SK-N-SH treated with all-trans-retinoic acid at 6 μM for 48 hours (cell line): ENCODE measurements at regions not wholly inside any gene's neighbourhood (a gene's known extent, or its start where the extent isn't known, plus 50 kb on each side); places are given as distances from the start of the nearest gene placed in this dataset.

Source experiments
- ATAC-seq: fragments of 200-7000 bp; cut with Tn5 transposase; 3 replicates; pipeline ENCODE4 v1.9.1; 2020; ENCODE audit warnings: mild to moderate bottlenecking, moderate library complexity
- ARNTL ChIP-seq: fragments of 450-650 bp; formaldehyde crosslinking; IDR thresholded peaks from 2 replicates; pipeline ENCODE4 v1.5.0; 2020; ENCODE audit warnings: low read depth, mild to moderate bottlenecking, moderate library complexity, borderline replicate concordance
- BACH2 ChIP-seq: fragments of 250-450 bp; sonication (Bioruptor Pico); IDR thresholded peaks from 2 replicates; pipeline ENCODE4 v1.9.0; 2021; ENCODE audit warnings: mild to moderate bottlenecking, borderline replicate concordance
- CSDC2 ChIP-seq: fragments of 250-450 bp; sonication (Bioruptor Pico); IDR thresholded peaks from 2 replicates; pipeline ENCODE4 v1.5.0; 2020; ENCODE audit warnings: mild to moderate bottlenecking, moderate library complexity
- ESRRG ChIP-seq: fragments of 250-450 bp; sonication (Bioruptor Pico); IDR thresholded peaks from 2 replicates; pipeline ENCODE4 v1.6.1; 2021; ENCODE audit warnings: mild to moderate bottlenecking
- GLIS3 ChIP-seq: fragments of 250-450 bp; sonication (Bioruptor Pico); IDR thresholded peaks from 2 replicates; pipeline ENCODE4 v1.5.0; 2020; ENCODE audit warnings: mild to moderate bottlenecking, moderate library complexity
- ISL1 ChIP-seq: fragments of 250-450 bp; sonication (Bioruptor Pico); IDR thresholded peaks from 2 replicates; pipeline ENCODE4 v2.1.2; 2022; ENCODE audit warnings: mild to moderate bottlenecking, moderate library complexity
- OSR1 ChIP-seq: fragments of 250-450 bp; sonication (Bioruptor Pico); IDR thresholded peaks from 2 replicates; pipeline ENCODE4 v1.8.0; 2022; ENCODE audit warnings: moderate library complexity, mild to moderate bottlenecking, inconsistent platforms
- PPARA ChIP-seq: fragments of 250-450 bp; sonication (Bioruptor Pico); IDR thresholded peaks from 2 replicates; pipeline ENCODE4 v1.5.0; 2020; ENCODE audit warnings: mild to moderate bottlenecking, borderline replicate concordance
- RARB ChIP-seq: fragments of 250-450 bp; sonication (Bioruptor Pico); IDR thresholded peaks from 2 replicates; pipeline ENCODE4 v1.8.0; 2021; ENCODE audit warnings: mild to moderate bottlenecking, moderate library complexity
- SNAI2 ChIP-seq: fragments of 250-450 bp; sonication (Bioruptor Pico); IDR thresholded peaks from 2 replicates; pipeline ENCODE4 v1.5.0; 2020; ENCODE audit warnings: mild to moderate bottlenecking, moderate library complexity
- TCF4 ChIP-seq: fragments of 250-450 bp; sonication (Bioruptor Pico); IDR thresholded peaks from 2 replicates; pipeline ENCODE4 v1.8.0; 2021; ENCODE audit warnings: mild to moderate bottlenecking, moderate library complexity, borderline replicate concordance
- TOX ChIP-seq: fragments of 250-450 bp; sonication (Bioruptor Pico); IDR thresholded peaks from 2 replicates; pipeline ENCODE4 v1.8.0; 2021; ENCODE audit warnings: mild to moderate bottlenecking, moderate library complexity, borderline replicate concordance
- ZC3H10 ChIP-seq: fragments of 250-450 bp; sonication (Bioruptor Pico); IDR thresholded peaks from 2 replicates; pipeline ENCODE4 v1.5.1; 2021; ENCODE audit warnings: mild to moderate bottlenecking, moderate library complexity
- ZFP3 ChIP-seq: fragments of 250-450 bp; sonication (Bioruptor Pico); IDR thresholded peaks from 2 replicates; pipeline ENCODE4 v1.5.0; 2020; ENCODE audit warnings: mild to moderate bottlenecking, moderate library complexity
- ZFP30 ChIP-seq: fragments of 450-650 bp; formaldehyde crosslinking; IDR thresholded peaks from 2 replicates; pipeline ENCODE4 v1.5.0; 2022; ENCODE audit warnings: mild to moderate bottlenecking, moderate library complexity
- ZNF565 ChIP-seq: fragments of 450-650 bp; formaldehyde crosslinking; conservative IDR thresholded peaks from 2 replicates; pipeline ENCODE4 v1.5.0; 2020; ENCODE audit warnings: low read depth, mild to moderate bottlenecking, moderate library complexity
- ZNF70 ChIP-seq: fragments of 450-650 bp; formaldehyde crosslinking; IDR thresholded peaks from 2 replicates; pipeline ENCODE4 v1.5.0; 2020; ENCODE audit warnings: mild to moderate bottlenecking, moderate library complexity
- ZNF8 ChIP-seq: fragments of 450-650 bp; formaldehyde crosslinking; IDR thresholded peaks from 2 replicates; pipeline ENCODE4 v1.5.0; 2020; ENCODE audit warnings: mild to moderate bottlenecking, moderate library complexity
- TF ChIP-seq, protein P1 (sequence below): fragments of 250-450 bp; sonication (Bioruptor Pico); IDR thresholded peaks from 2 replicates; pipeline ENCODE4 v1.5.0; 2020; ENCODE audit warnings: mild to moderate bottlenecking, moderate library complexity
- TF ChIP-seq, protein P2 (sequence below): fragments of 250-450 bp; sonication (Bioruptor Pico); IDR thresholded peaks from 2 replicates; pipeline ENCODE4 v1.8.0; 2021; ENCODE audit warnings: low read depth, mild to moderate bottlenecking, moderate library complexity, borderline replicate concordance
- TF ChIP-seq, protein P3 (sequence below): fragments of 250-450 bp; sonication (Bioruptor Pico); IDR thresholded peaks from 2 replicates; pipeline ENCODE4 v1.5.1; 2020; ENCODE audit warnings: low read depth, mild to moderate bottlenecking, moderate library complexity
- TF ChIP-seq, protein P4 (sequence below): fragments of 250-450 bp; sonication (Bioruptor Pico); IDR thresholded peaks from 2 replicates; pipeline ENCODE4 v1.5.1; 2021; ENCODE audit warnings: mild to moderate bottlenecking, moderate library complexity
- TF ChIP-seq, protein P5 (sequence below): fragments of 250-450 bp; sonication (Bioruptor Pico); IDR thresholded peaks from 2 replicates; pipeline ENCODE4 v1.8.0; 2020; ENCODE audit warnings: mild to moderate bottlenecking, moderate library complexity, borderline replicate concordance

DNA sequence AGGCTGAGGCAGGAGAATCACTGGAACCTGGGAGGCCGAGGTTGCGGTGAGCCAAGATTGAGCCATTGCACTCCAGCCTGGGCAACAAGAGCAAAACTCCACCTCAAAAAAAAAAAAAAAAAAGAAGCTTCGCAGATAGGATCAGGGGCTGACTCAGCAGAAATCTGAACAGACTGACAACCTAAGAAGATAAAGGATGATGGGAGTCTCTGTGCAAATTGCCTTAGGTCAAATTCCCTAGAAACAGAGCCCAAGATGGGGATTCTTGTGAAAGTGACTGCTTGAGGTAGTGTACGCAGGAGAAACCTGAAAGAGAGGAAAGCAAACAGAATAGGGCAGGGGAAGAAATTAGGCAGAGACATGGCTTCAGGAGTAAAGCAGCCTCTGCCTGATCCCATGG is 160.8 kb upstream of the LRIG1 start:
- no peak for ATAC-seq
- TF ChIP-seq ARNTL (CRISPR knock-in tag) (no peak), OSR1 (no peak), ZNF565 (CRISPR knock-in tag) (no peak), ISL1 (CRISPR knock-in tag) (no peak), ZFP3 (CRISPR knock-in tag) (no peak), ZFP30 (CRISPR knock-in tag) (no peak), SNAI2 (CRISPR knock-in tag) (no peak), ZC3H10 (CRISPR knock-in tag) (no peak), ZNF70 (CRISPR knock-in tag) (no peak), CSDC2 (CRISPR knock-in tag) (no peak), RARB (no peak), GLIS3 (CRISPR knock-in tag) (no peak), ESRRG (CRISPR knock-in tag) (no peak)
- TF ChIP-seq, protein P1, sequence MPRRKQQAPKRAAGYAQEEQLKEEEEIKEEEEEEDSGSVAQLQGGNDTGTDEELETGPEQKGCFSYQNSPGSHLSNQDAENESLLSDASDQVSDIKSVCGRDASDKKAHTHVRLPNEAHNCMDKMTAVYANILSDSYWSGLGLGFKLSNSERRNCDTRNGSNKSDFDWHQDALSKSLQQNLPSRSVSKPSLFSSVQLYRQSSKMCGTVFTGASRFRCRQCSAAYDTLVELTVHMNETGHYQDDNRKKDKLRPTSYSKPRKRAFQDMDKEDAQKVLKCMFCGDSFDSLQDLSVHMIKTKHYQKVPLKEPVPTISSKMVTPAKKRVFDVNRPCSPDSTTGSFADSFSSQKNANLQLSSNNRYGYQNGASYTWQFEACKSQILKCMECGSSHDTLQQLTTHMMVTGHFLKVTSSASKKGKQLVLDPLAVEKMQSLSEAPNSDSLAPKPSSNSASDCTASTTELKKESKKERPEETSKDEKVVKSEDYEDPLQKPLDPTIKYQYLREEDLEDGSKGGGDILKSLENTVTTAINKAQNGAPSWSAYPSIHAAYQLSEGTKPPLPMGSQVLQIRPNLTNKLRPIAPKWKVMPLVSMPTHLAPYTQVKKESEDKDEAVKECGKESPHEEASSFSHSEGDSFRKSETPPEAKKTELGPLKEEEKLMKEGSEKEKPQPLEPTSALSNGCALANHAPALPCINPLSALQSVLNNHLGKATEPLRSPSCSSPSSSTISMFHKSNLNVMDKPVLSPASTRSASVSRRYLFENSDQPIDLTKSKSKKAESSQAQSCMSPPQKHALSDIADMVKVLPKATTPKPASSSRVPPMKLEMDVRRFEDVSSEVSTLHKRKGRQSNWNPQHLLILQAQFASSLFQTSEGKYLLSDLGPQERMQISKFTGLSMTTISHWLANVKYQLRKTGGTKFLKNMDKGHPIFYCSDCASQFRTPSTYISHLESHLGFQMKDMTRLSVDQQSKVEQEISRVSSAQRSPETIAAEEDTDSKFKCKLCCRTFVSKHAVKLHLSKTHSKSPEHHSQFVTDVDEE (CRISPR knock-in tag): no peak
- TF ChIP-seq, protein P2, sequence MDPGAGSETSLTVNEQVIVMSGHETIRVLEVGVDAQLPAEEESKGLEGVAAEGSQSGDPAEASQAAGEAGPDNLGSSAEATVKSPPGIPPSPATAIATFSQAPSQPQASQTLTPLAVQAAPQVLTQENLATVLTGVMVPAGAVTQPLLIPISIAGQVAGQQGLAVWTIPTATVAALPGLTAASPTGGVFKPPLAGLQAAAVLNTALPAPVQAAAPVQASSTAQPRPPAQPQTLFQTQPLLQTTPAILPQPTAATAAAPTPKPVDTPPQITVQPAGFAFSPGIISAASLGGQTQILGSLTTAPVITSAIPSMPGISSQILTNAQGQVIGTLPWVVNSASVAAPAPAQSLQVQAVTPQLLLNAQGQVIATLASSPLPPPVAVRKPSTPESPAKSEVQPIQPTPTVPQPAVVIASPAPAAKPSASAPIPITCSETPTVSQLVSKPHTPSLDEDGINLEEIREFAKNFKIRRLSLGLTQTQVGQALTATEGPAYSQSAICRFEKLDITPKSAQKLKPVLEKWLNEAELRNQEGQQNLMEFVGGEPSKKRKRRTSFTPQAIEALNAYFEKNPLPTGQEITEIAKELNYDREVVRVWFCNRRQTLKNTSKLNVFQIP: no peak
- TF ChIP-seq, protein P3, sequence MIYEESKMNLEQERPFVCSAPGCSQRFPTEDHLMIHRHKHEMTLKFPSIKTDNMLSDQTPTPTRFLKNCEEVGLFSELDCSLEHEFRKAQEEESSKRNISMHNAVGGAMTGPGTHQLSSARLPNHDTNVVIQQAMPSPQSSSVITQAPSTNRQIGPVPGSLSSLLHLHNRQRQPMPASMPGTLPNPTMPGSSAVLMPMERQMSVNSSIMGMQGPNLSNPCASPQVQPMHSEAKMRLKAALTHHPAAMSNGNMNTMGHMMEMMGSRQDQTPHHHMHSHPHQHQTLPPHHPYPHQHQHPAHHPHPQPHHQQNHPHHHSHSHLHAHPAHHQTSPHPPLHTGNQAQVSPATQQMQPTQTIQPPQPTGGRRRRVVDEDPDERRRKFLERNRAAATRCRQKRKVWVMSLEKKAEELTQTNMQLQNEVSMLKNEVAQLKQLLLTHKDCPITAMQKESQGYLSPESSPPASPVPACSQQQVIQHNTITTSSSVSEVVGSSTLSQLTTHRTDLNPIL (CRISPR knock-in tag): no peak

DNA sequence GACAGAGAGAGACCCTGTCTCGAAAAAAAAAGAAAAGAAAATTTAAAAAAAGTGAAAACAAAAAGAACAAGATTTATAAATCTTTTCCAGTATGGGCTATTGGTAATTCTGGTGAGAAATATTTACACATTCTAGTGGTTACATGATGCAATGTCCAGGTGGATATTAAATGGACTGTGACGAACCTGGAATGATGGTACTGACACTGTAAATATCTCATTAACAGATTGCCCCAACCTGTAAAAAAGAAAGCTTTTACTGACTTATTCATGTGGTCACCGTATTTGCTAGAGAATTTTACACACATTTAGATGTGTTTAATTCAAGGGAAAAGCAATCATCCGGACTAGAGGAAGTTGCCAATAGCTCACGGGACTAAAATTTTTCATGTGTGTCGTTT is 162.1 kb upstream of the LRIG1 start:
- TF ChIP-seq RARB (no peak), GLIS3 (CRISPR knock-in tag) (no peak), ZNF565 (CRISPR knock-in tag) (no peak), PPARA (no peak), CSDC2 (CRISPR knock-in tag) (no peak), ZFP3 (CRISPR knock-in tag) (no peak), BACH2 (no peak), ZNF70 (CRISPR knock-in tag) (no peak), ZC3H10 (CRISPR knock-in tag) (no peak), ISL1 (CRISPR knock-in tag) (no peak), ARNTL (CRISPR knock-in tag) (no peak), TCF4 (CRISPR knock-in tag) (no peak), TOX (CRISPR knock-in tag) (no peak), SNAI2 (CRISPR knock-in tag) (no peak), ZNF8 (no peak), ZFP30 (CRISPR knock-in tag) (no peak)
- TF ChIP-seq, protein P2: no peak
- TF ChIP-seq, protein P4, sequence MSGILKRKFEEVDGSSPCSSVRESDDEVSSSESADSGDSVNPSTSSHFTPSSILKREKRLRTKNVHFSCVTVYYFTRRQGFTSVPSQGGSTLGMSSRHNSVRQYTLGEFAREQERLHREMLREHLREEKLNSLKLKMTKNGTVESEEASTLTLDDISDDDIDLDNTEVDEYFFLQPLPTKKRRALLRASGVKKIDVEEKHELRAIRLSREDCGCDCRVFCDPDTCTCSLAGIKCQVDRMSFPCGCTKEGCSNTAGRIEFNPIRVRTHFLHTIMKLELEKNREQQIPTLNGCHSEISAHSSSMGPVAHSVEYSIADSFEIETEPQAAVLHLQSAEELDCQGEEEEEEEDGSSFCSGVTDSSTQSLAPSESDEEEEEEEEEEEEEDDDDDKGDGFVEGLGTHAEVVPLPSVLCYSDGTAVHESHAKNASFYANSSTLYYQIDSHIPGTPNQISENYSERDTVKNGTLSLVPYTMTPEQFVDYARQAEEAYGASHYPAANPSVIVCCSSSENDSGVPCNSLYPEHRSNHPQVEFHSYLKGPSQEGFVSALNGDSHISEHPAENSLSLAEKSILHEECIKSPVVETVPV (CRISPR knock-in tag): no peak
- TF ChIP-seq, protein P1 (CRISPR knock-in tag): no peak
- TF ChIP-seq, protein P5, sequence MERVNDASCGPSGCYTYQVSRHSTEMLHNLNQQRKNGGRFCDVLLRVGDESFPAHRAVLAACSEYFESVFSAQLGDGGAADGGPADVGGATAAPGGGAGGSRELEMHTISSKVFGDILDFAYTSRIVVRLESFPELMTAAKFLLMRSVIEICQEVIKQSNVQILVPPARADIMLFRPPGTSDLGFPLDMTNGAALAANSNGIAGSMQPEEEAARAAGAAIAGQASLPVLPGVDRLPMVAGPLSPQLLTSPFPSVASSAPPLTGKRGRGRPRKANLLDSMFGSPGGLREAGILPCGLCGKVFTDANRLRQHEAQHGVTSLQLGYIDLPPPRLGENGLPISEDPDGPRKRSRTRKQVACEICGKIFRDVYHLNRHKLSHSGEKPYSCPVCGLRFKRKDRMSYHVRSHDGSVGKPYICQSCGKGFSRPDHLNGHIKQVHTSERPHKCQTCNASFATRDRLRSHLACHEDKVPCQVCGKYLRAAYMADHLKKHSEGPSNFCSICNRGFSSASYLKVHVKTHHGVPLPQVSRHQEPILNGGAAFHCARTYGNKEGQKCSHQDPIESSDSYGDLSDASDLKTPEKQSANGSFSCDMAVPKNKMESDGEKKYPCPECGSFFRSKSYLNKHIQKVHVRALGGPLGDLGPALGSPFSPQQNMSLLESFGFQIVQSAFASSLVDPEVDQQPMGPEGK: no peak
- no peak for ATAC-seq
